Activated T-cell treated with anti-CD3 and anti-CD28 coated beads, Interleukin-2, amount 50 U/mL, for 4 hours (primary cell): ENCODE measurements at regions not wholly inside any gene's neighbourhood (a gene's known extent, or its start where the extent isn't known, plus 50 kb on each side); places are given as distances from the start of the nearest gene placed in this dataset.

ENCODE experiments used
- ATAC-seq, 2 donors: fragments of 200-7000 bp; cut with Tn5 transposase; one replicate each; pipeline ENCODE4 v1.10.0; 2021
- DNase-seq: peaks from one replicate; pipeline ENCODE4 v3.0.0-alpha.2; 2020
- H3K27me3 Mint-ChIP-seq: one replicate; pipeline ENCODE4 v1.8.0; 2021; ENCODE audit warnings: low read depth, mixed read lengths
- H3K36me3 Mint-ChIP-seq: one replicate; pipeline ENCODE4 v1.8.0; 2022; ENCODE audit warnings: mixed read lengths; ENCODE audit not compliant: insufficient read depth
- H3K4me1 Mint-ChIP-seq: one replicate; pipeline ENCODE4 v1.8.0; 2021; ENCODE audit warnings: low read depth, mixed read lengths
- H3K4me3 Mint-ChIP-seq: one replicate; pipeline ENCODE4 v1.8.0; 2021; ENCODE audit warnings: mild to moderate bottlenecking, moderate library complexity, mixed read lengths
- H3K9me3 Mint-ChIP-seq: one replicate; pipeline ENCODE4 v1.8.0; 2021; ENCODE audit warnings: mixed read lengths

- DNase-seq (no peak), ATAC-seq (no peak)
- Mint-ChIP-seq H3K4me3 (no peak overlapping the region), H3K9me3 (no peaks in the 10 kb centered on the region), H3K27me3 (no peaks in the 10 kb centered on the region), H3K36me3 (no peaks in the 10 kb centered on the region), H3K4me1 (no peaks in the 10 kb centered on the region)
Measured at GRCh38 chr15:67006083-67007065, 59.0 kb upstream of the SMAD3 start.

GRCh38 chr15:67009576-67010569, 55.5 kb upstream of the SMAD3 start:
- no peak for ATAC-seq
- DNase-seq: no peak
- H3K4me1 Mint-ChIP-seq: no peaks in the 10 kb centered on the region
- H3K27me3 Mint-ChIP-seq: no peaks in the 10 kb centered on the region
- no peaks in the 10 kb centered on the region for H3K9me3 Mint-ChIP-seq
- H3K36me3 Mint-ChIP-seq: no peaks in the 10 kb centered on the region
- no peak overlapping the region for H3K4me3 Mint-ChIP-seq

DNA sequence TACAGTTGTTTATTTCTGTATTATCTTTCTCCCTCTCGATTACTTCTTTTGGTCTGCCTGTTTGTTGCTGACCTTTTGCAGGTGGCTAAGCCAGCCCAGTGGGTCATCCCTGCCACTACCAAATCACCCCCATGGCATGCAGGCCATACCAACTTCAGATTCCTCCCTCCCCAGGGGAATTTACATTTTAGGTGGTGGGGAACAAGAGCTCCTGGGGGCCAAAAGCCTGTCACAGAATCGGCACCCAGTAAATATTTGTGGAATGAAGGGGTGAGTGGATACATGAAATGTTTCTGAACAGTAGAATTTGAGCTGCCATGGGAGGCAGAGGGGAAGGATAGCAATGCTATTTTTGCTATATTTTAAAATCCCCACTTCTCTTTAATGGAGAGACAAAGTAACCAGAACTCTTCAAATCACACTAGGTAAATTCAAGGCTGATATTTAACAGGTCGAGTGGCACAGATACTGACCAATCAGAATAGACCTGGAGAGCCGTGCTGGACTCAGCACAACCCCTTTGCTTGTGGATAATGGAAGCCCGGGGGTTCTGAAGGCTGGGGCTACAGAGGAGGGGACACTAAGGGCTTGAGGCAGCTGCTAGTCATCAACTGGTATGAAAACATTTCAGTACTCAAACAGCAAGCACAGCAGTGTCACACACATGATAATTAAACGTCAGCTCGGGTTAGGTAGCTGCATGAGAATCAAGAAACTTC, 54.3 kb upstream of the SMAD3 start:
- Mint-ChIP-seq H3K9me3 (no peaks in the 10 kb centered on the region), H3K27me3 (no peaks in the 10 kb centered on the region), H3K36me3 (no peaks in the 10 kb centered on the region), H3K4me1 (no peaks in the 10 kb centered on the region), H3K4me3 (no peak overlapping the region)
- no peak for DNase-seq
- no peak for ATAC-seq

DNA sequence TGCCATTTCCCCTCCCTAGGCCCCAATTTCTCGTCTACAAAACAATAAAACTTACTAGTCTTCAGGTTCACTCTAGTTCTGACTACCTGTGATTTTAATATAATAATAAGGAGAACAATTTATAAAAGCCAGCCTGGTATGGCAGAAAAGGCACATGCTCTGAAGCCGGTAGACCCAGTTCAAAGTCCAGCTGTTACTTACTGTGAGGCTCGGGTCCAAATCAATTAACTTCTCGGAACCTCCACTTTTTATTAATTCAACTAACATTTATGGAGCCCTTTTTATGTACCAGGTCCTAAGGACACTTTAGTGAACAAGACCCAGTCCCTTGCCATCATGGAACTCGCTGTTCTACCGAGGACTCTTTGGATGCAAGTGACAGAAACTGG, 53.8 kb upstream of the SMAD3 start:
- no peak for DNase-seq
- Mint-ChIP-seq H3K27me3 (no peaks in the 10 kb centered on the region), H3K4me1 (no peaks in the 10 kb centered on the region), H3K4me3 (no peak overlapping the region), H3K9me3 (no peaks in the 10 kb centered on the region), H3K36me3 (no peaks in the 10 kb centered on the region)
- no peak for ATAC-seq

DNA sequence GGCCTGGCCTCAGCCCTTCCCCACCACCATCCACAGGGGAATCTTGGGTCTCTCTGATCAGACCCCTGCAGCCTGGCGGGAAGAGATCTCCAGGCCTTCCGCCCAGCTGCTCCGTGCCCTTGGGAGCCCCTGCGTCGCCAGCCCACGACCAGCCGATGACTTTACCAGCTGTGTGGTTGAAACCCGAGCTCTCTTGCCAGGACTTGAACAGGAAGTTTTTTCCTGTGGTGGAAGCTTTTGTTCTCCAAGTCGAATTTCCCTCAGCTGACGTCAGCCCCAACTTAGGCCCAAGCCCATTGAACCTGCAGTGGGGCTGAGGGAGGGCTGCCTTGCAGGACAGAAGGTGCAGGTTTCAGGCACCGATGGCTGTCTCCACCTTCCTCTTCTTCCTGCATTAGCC, 51.7 kb upstream of the SMAD3 start:
- H3K4me1 Mint-ChIP-seq: peaks cover 5% of the 10 kb centered on the region
- H3K36me3 Mint-ChIP-seq: no peaks in the 10 kb centered on the region
- ATAC-seq (no peak), DNase-seq (no peak)
- H3K27me3 Mint-ChIP-seq: no peaks in the 10 kb centered on the region
- H3K4me3 Mint-ChIP-seq: no peak overlapping the region
- no peaks in the 10 kb centered on the region for H3K9me3 Mint-ChIP-seq
